ENCODE measurements at regions not wholly inside any gene's neighbourhood (a gene's known extent, or its start where the extent isn't known, plus 50 kb on each side); places are given as distances from the start of the nearest gene placed in this dataset.
"Not testable (repeated sequence)": the region's sequence is repeated elsewhere in the genome, so short reads cannot be mapped to it uniquely, and the experiment has no call there.

DNA sequence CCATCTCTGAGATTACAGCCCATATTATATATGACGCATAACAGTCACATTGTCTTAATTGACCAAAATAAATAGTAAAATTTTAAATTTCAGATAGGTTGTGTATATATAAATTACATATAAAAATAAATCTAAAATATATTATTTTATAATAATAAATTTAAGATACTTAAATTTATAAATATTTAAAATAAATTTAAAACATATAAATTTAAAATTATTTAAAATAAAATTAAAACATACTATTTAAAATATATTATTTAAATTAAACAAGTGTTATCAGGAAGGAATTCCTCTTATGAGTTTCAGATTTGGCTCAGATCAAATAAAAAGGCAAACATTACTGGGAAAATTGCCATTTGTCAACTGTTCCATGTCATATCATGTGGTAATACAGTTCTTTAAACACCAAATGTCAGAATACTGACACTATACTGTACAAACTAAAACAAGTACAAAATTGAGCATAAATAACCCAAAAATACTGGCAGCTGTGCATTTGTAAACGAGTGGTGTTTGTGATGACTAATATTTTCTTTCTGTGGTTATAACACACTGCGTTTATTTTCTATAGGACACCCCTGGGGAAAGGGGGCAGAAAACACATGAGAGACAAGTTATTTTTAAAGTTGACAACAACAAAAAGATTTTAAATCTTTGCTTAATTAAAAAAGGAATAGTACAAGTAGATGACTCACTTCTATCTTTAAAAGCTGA, 71.3 kb upstream of the DGKB start:
- H4K20me1 ChIP-seq (replicated peaks; ENCODE audit: control insufficient read depth, extremely low read depth, insufficient read depth, low read length): no peaks in the 10 kb centered on the region
- no peaks in the 10 kb centered on the region for H3K27me3 ChIP-seq (ENCODE audit: control insufficient read depth in 2 of 2, insufficient read depth in 2 of 2, low read length in 2 of 2)
- POLR2A ChIA-PET: no interaction called here
- no peak overlapping the region for H3K9ac ChIP-seq (replicated peaks; ENCODE audit: extremely low read depth, insufficient read depth, low read length)
- no peaks in the 10 kb centered on the region for H3K9me1 ChIP-seq (replicated peaks; ENCODE audit: control insufficient read depth, extremely low read depth, insufficient read depth, low read length)
- no TSS peak for BruUV-seq (replicated peaks)
- no peak overlapping the region for H3K4me2 ChIP-seq (ENCODE audit: insufficient read depth, low read length)
- H3K4me3 ChIP-seq (replicated peaks in 1 of 3; ENCODE audit: insufficient read depth in 1 of 3, low read depth in 1 of 3, low read length in 3 of 3): no peak overlapping the region
- dilution Hi-C loops (cut with MboI; ENCODE audit: extremely low pct_ligation_motif_present, low sequenced_read_pairs): no loop called here
- no peak for FAIRE-seq
- TF ChIP-seq, protein P1, sequence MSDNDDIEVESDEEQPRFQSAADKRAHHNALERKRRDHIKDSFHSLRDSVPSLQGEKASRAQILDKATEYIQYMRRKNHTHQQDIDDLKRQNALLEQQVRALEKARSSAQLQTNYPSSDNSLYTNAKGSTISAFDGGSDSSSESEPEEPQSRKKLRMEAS (IDR thresholded peaks at IDR 0.05; ENCODE audit: insufficient read depth, insufficient read length): no peak
- TF ChIP-seq MYC (IDR thresholded peaks at IDR 0.05; ENCODE audit: low read depth, low read length) (no peak), POLR2A (IDR thresholded peaks at IDR 0.05; ENCODE audit: low read depth, low read length) (no peak), JUN (IDR thresholded peaks at IDR 0.05; ENCODE audit: borderline replicate concordance, insufficient read depth, insufficient read length, low read depth) (no peak), EZH2 (IDR thresholded peaks at IDR 0.05; ENCODE audit: borderline replicate concordance, low read depth, low read length, severe bottlenecking) (no peak), GATA2 (IDR thresholded peaks at IDR 0.05; ENCODE audit: insufficient read depth, insufficient read length, low read depth, low read length) (no peak), POLR2AphosphoS5 (IDR thresholded peaks at IDR 0.05; ENCODE audit: insufficient read depth, low read depth, low read length) (no peak), FOS (IDR thresholded peaks at IDR 0.05; ENCODE audit: borderline replicate concordance, insufficient read depth, low read length) (no peak)
- TF ChIP-seq, protein P2, sequence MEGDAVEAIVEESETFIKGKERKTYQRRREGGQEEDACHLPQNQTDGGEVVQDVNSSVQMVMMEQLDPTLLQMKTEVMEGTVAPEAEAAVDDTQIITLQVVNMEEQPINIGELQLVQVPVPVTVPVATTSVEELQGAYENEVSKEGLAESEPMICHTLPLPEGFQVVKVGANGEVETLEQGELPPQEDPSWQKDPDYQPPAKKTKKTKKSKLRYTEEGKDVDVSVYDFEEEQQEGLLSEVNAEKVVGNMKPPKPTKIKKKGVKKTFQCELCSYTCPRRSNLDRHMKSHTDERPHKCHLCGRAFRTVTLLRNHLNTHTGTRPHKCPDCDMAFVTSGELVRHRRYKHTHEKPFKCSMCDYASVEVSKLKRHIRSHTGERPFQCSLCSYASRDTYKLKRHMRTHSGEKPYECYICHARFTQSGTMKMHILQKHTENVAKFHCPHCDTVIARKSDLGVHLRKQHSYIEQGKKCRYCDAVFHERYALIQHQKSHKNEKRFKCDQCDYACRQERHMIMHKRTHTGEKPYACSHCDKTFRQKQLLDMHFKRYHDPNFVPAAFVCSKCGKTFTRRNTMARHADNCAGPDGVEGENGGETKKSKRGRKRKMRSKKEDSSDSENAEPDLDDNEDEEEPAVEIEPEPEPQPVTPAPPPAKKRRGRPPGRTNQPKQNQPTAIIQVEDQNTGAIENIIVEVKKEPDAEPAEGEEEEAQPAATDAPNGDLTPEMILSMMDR (IDR thresholded peaks at IDR 0.05; ENCODE audit: extremely low read depth in 1 of 2, insufficient read depth in 1 of 2, low read depth in 1 of 2, low read length in 2 of 2): no peak
- peak; percentile 39 for DNase-seq (ENCODE audit: low read depth, low spot score)
- CTCF ChIA-PET: interaction anchor here (1.3 to 1.4 kb wide), 2 partner anchors 42 to 256 kb away, joined by 3 to 7 read pairs; no protein-coding TSS in a partner anchor
- H2AFZ ChIP-seq (ENCODE audit: low read depth, low read length): no peak overlapping the region
- H3K36me3 ChIP-seq (ENCODE audit: control insufficient read depth in 2 of 2, extremely low read depth in 1 of 2, insufficient read depth in 2 of 2, low read length in 2 of 2): no peaks in the 10 kb centered on the region
- intact Hi-C loops (cut with micrococcal nuclease): no loop called here
- peaks cover 18% of the 10 kb centered on the region for H3K4me1 ChIP-seq (ENCODE audit: control insufficient read depth, extremely low read depth, insufficient read depth, low read length)
- H3K27ac ChIP-seq (ENCODE audit: insufficient read depth, low read depth, low read length): no peak overlapping the region
- H3K79me2 ChIP-seq (ENCODE audit: control insufficient read depth, insufficient read depth, low read length): no peaks in the 10 kb centered on the region
- no peaks in the 10 kb centered on the region for H3K9me3 ChIP-seq (replicated peaks; ENCODE audit: control insufficient read depth, insufficient read depth, low read length)

DNA sequence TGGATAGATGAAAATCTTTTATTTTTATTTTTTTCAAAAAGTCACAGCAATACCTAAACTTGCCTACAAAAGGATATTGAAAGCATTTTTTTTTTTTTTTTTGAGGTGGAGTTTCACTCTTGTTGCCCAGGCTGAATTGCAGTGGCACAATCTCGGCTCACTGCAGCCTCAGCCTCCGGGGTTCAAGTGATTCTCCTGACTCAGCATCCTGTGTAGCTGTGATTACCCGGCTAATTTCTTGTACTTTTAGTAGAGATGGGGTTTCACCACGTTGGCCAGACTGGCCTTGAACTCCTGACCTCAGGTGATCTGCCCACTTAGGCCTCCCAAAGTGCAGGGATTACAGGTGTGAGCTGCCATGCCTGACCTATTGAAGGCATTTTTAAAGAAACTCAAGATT, 69.1 kb upstream of the DGKB start:
- POLR2A ChIA-PET; FAIRE-seq; H3K9me3 ChIP-seq (replicated peaks; ENCODE audit: control insufficient read depth, insufficient read depth, low read length); H3K4me3 ChIP-seq (replicated peaks in 1 of 3; ENCODE audit: insufficient read depth in 1 of 3, low read depth in 1 of 3, low read length in 3 of 3); H3K9me1 ChIP-seq (replicated peaks; ENCODE audit: control insufficient read depth, extremely low read depth, insufficient read depth, low read length); H3K27ac ChIP-seq (ENCODE audit: insufficient read depth, low read depth, low read length); intact Hi-C loops (cut with micrococcal nuclease); DNase-seq (ENCODE audit: low read depth, low spot score); H3K79me2 ChIP-seq (ENCODE audit: control insufficient read depth, insufficient read depth, low read length); H3K9ac ChIP-seq (replicated peaks; ENCODE audit: extremely low read depth, insufficient read depth, low read length); H3K36me3 ChIP-seq (ENCODE audit: control insufficient read depth in 2 of 2, extremely low read depth in 1 of 2, insufficient read depth in 2 of 2, low read length in 2 of 2); H3K27me3 ChIP-seq (ENCODE audit: control insufficient read depth in 2 of 2, insufficient read depth in 2 of 2, low read length in 2 of 2); H2AFZ ChIP-seq (ENCODE audit: low read depth, low read length); H4K20me1 ChIP-seq (replicated peaks; ENCODE audit: control insufficient read depth, extremely low read depth, insufficient read depth, low read length); BruUV-seq (replicated peaks); dilution Hi-C loops (cut with MboI; ENCODE audit: extremely low pct_ligation_motif_present, low sequenced_read_pairs): not testable (repeated sequence)
- peak overlapping the region; percentile 38 for H3K4me2 ChIP-seq (ENCODE audit: insufficient read depth, low read length)
- CTCF ChIA-PET: interaction anchor here (0.7 to 1.7 kb wide), 5 partner anchors 34 to 280 kb away, joined by 3 to 11 read pairs (median 4); no protein-coding TSS in a partner anchor
- peaks cover 11% of the 10 kb centered on the region for H3K4me1 ChIP-seq (ENCODE audit: control insufficient read depth, extremely low read depth, insufficient read depth, low read length)
